HG02973 (cell line): ENCODE measurements at regions not wholly inside any gene's neighbourhood (a gene's known extent, or its start where the extent isn't known, plus 50 kb on each side); places are given as distances from the start of the nearest gene placed in this dataset.

Experiments
- ATAC-seq: cut with Tn5 transposase; IDR thresholded peaks from one replicate; pipeline ENCODE4 v1.9.1; 2021; ENCODE audit warnings: moderate library complexity; ENCODE audit not compliant: unreplicated experiment

GRCh38 chr6:98777762-98778161 is 56.6 kb upstream of the POU3F2 start:
- ATAC-seq = peak; percentile 100

GRCh38 chr6:98779618-98780017 is 54.8 kb upstream of the POU3F2 start:
- ATAC-seq = no peak

DNA sequence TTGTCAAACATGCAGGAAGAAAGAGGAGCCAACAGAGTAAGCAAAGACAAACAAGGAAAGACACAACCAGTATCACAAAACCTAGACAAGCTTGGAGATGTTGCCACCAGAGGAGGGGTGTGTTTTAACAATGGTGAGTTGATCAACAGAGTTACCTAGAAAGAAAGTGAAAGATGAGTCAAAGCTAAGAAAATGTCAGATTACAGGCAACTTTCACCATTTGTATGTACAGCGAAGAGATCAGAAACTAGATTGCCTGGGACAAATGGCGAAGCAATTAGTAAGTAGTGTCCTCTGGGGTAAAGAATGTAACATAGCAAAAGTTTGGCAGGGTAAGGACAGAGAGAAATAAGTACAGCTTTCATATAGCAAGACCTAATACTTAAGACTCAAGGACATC is 51.6 kb upstream of the POU3F2 start:
- ATAC-seq = no peak

DNA sequence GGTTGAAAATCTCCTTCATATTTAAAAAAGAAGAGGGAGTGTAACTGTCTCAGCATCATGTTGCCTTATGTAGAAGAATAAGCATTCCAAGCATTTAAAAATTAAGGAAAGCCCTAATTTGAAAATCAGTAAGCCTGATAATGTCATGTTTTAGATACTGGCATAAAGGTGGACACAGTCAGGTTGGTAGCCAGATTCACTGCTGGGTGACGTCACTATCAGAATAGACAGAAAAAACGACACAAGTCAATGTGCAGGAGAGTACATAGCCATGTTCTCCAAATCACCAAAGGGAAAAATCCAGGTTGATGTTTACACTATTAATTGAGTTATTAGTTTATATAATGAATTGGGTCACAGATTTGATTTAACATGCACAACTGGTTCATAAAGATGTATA is 50.8 kb upstream of the POU3F2 start:
- ATAC-seq = no peak
